ENCODE measurements at regions not wholly inside any gene's neighbourhood (a gene's known extent, or its start where the extent isn't known, plus 50 kb on each side); places are given as distances from the start of the nearest gene placed in this dataset.

GRCh38 chr5:56574778-56575177 lies 240.6 kb upstream of the MAP3K1 start:
- H3K36me3 Mint-ChIP-seq (ENCODE audit: low read depth), result peaks cover 3% of the 10 kb centered on the region
- H3K27ac Mint-ChIP-seq, result no peak overlapping the region
- peaks cover 11% of the 10 kb centered on the region for H3K9me3 Mint-ChIP-seq
- H3K4me1 Mint-ChIP-seq (ENCODE audit: low read depth), result no peaks in the 10 kb centered on the region
- peaks cover 17% of the 10 kb centered on the region for H3K27me3 Mint-ChIP-seq (ENCODE audit: low read depth)
- no peak overlapping the region for H3K4me3 Mint-ChIP-seq

- H3K36me3 Mint-ChIP-seq (ENCODE audit: low read depth), result peaks cover 3% of the 10 kb centered on the region
These were observed 245.8 kb upstream of the MAP3K1 start for GRCh38 chr5:56569566-56569965.

GRCh38 chr5:56569076-56569475 lies 246.3 kb upstream of the MAP3K1 start:
- no peak overlapping the region for H3K4me3 Mint-ChIP-seq
- H3K9me3 Mint-ChIP-seq, result peaks cover 10% of the 10 kb centered on the region
- H3K4me1 Mint-ChIP-seq (ENCODE audit: low read depth), result peaks cover 6% of the 10 kb centered on the region
- peaks cover 12% of the 10 kb centered on the region for H3K27me3 Mint-ChIP-seq (ENCODE audit: low read depth)
- peaks cover 2% of the 10 kb centered on the region for H3K36me3 Mint-ChIP-seq (ENCODE audit: low read depth)
- no peak overlapping the region for H3K27ac Mint-ChIP-seq

More at GRCh38 chr5:56569566-56569965, 245.8 kb upstream of the MAP3K1 start:
- Mint-ChIP-seq H3K4me3 (no peak overlapping the region), H3K27ac (no peak overlapping the region), H3K4me1 (ENCODE audit: low read depth) (peaks cover 6% of the 10 kb centered on the region), H3K27me3 (ENCODE audit: low read depth) (peaks cover 12% of the 10 kb centered on the region), H3K9me3 (peaks cover 11% of the 10 kb centered on the region)

GRCh38 chr5:56567278-56567677 lies 248.1 kb upstream of the MAP3K1 start:
- peaks cover 6% of the 10 kb centered on the region for H3K4me1 Mint-ChIP-seq (ENCODE audit: low read depth)
- H3K27ac Mint-ChIP-seq, result no peak overlapping the region
- no peaks in the 10 kb centered on the region for H3K9me3 Mint-ChIP-seq
- H3K27me3 Mint-ChIP-seq (ENCODE audit: low read depth), result peaks cover 15% of the 10 kb centered on the region
- H3K36me3 Mint-ChIP-seq (ENCODE audit: low read depth), result no peaks in the 10 kb centered on the region
- H3K4me3 Mint-ChIP-seq, result no peak overlapping the region

GRCh38 chr5:56566374-56567249 lies 248.7 kb upstream of the MAP3K1 start:
- Mint-ChIP-seq H3K27ac (no peak overlapping the region), H3K36me3 (ENCODE audit: low read depth) (no peaks in the 10 kb centered on the region), H3K27me3 (ENCODE audit: low read depth) (peaks cover 15% of the 10 kb centered on the region), H3K9me3 (no peaks in the 10 kb centered on the region), H3K4me1 (ENCODE audit: low read depth) (peaks cover 6% of the 10 kb centered on the region), H3K4me3 (no peak overlapping the region)

- H3K36me3 Mint-ChIP-seq (ENCODE audit: low read depth), result no peaks in the 10 kb centered on the region
- H3K9me3 Mint-ChIP-seq, result no peaks in the 10 kb centered on the region
- no peak overlapping the region for H3K27ac Mint-ChIP-seq
- H3K4me3 Mint-ChIP-seq, result no peak overlapping the region
- H3K27me3 Mint-ChIP-seq (ENCODE audit: low read depth), result peaks cover 16% of the 10 kb centered on the region
- peaks cover 6% of the 10 kb centered on the region for H3K4me1 Mint-ChIP-seq (ENCODE audit: low read depth)
These were observed 249.7 kb upstream of the MAP3K1 start for GRCh38 chr5:56565644-56566043.

- Mint-ChIP-seq H3K27ac (no peak overlapping the region), H3K27me3 (ENCODE audit: low read depth) (peaks cover 16% of the 10 kb centered on the region), H3K4me1 (ENCODE audit: low read depth) (peaks cover 6% of the 10 kb centered on the region), H3K9me3 (no peaks in the 10 kb centered on the region), H3K36me3 (ENCODE audit: low read depth) (no peaks in the 10 kb centered on the region), H3K4me3 (no peak overlapping the region)
These were observed 250.1 kb upstream of the MAP3K1 start for GRCh38 chr5:56565283-56565615.

- H3K4me1 Mint-ChIP-seq (ENCODE audit: low read depth), result peaks cover 6% of the 10 kb centered on the region
- no peaks in the 10 kb centered on the region for H3K9me3 Mint-ChIP-seq
- H3K36me3 Mint-ChIP-seq (ENCODE audit: low read depth), result no peaks in the 10 kb centered on the region
- no peak overlapping the region for H3K27ac Mint-ChIP-seq
- H3K4me3 Mint-ChIP-seq, result no peak overlapping the region
- H3K27me3 Mint-ChIP-seq (ENCODE audit: low read depth), result peaks cover 16% of the 10 kb centered on the region
These were observed 250.6 kb upstream of the MAP3K1 start for GRCh38 chr5:56564541-56565282.

GRCh38 chr5:56561455-56561854 lies 253.9 kb upstream of the MAP3K1 start:
- Mint-ChIP-seq H3K4me1 (ENCODE audit: low read depth) (peaks cover 6% of the 10 kb centered on the region), H3K36me3 (ENCODE audit: low read depth) (no peaks in the 10 kb centered on the region)

GRCh38 chr5:56558131-56558745 lies 257.1 kb upstream of the MAP3K1 start:
- H3K4me3 Mint-ChIP-seq, result no peak overlapping the region
- no peaks in the 10 kb centered on the region for H3K4me1 Mint-ChIP-seq (ENCODE audit: low read depth)
- no peaks in the 10 kb centered on the region for H3K36me3 Mint-ChIP-seq (ENCODE audit: low read depth)
- peaks cover 24% of the 10 kb centered on the region for H3K27me3 Mint-ChIP-seq (ENCODE audit: low read depth)
- no peak overlapping the region for H3K27ac Mint-ChIP-seq
- H3K9me3 Mint-ChIP-seq, result no peaks in the 10 kb centered on the region

More at GRCh38 chr5:56561455-56561854, 253.9 kb upstream of the MAP3K1 start:
- no peaks in the 10 kb centered on the region for H3K9me3 Mint-ChIP-seq
- H3K27me3 Mint-ChIP-seq (ENCODE audit: low read depth), result peaks cover 33% of the 10 kb centered on the region
- H3K4me3 Mint-ChIP-seq, result no peak overlapping the region
- no peak overlapping the region for H3K27ac Mint-ChIP-seq

GRCh38 chr5:56557198-56557597 lies 258.2 kb upstream of the MAP3K1 start:
- H3K4me1 Mint-ChIP-seq (ENCODE audit: low read depth), result no peaks in the 10 kb centered on the region
- H3K27ac Mint-ChIP-seq, result no peak overlapping the region
- no peaks in the 10 kb centered on the region for H3K9me3 Mint-ChIP-seq
- H3K36me3 Mint-ChIP-seq (ENCODE audit: low read depth), result no peaks in the 10 kb centered on the region
- peaks cover 24% of the 10 kb centered on the region for H3K27me3 Mint-ChIP-seq (ENCODE audit: low read depth)
- H3K4me3 Mint-ChIP-seq, result no peak overlapping the region

- peaks cover 7% of the 10 kb centered on the region for H3K27me3 Mint-ChIP-seq (ENCODE audit: low read depth)
- no peaks in the 10 kb centered on the region for H3K9me3 Mint-ChIP-seq
- H3K4me1 Mint-ChIP-seq (ENCODE audit: low read depth), result peaks cover 5% of the 10 kb centered on the region
- no peak overlapping the region for H3K4me3 Mint-ChIP-seq
- H3K36me3 Mint-ChIP-seq (ENCODE audit: low read depth), result no peaks in the 10 kb centered on the region
- H3K27ac Mint-ChIP-seq, result no peak overlapping the region
These were observed 262.6 kb upstream of the MAP3K1 start for GRCh38 chr5:56552612-56553268.

- no peaks in the 10 kb centered on the region for H3K9me3 Mint-ChIP-seq
These were observed 265.1 kb upstream of the MAP3K1 start for GRCh38 chr5:56550227-56550626.

GRCh38 chr5:56549096-56549886 lies 266.1 kb upstream of the MAP3K1 start:
- Mint-ChIP-seq H3K27ac (no peak overlapping the region), H3K36me3 (ENCODE audit: low read depth) (no peaks in the 10 kb centered on the region), H3K9me3 (no peaks in the 10 kb centered on the region), H3K4me1 (ENCODE audit: low read depth) (peaks cover 5% of the 10 kb centered on the region), H3K4me3 (no peak overlapping the region), H3K27me3 (ENCODE audit: low read depth) (peaks cover 3% of the 10 kb centered on the region)

More at GRCh38 chr5:56550227-56550626, 265.1 kb upstream of the MAP3K1 start:
- H3K4me3 Mint-ChIP-seq, result no peak overlapping the region
- H3K4me1 Mint-ChIP-seq (ENCODE audit: low read depth), result peaks cover 5% of the 10 kb centered on the region
- H3K36me3 Mint-ChIP-seq (ENCODE audit: low read depth), result no peaks in the 10 kb centered on the region
- H3K27me3 Mint-ChIP-seq (ENCODE audit: low read depth), result no peaks in the 10 kb centered on the region
- H3K27ac Mint-ChIP-seq, result no peak overlapping the region
